ENCODE measurements at regions not wholly inside any gene's neighbourhood (a gene's known extent, or its start where the extent isn't known, plus 50 kb on each side); places are given as distances from the start of the nearest gene placed in this dataset.

DNA sequence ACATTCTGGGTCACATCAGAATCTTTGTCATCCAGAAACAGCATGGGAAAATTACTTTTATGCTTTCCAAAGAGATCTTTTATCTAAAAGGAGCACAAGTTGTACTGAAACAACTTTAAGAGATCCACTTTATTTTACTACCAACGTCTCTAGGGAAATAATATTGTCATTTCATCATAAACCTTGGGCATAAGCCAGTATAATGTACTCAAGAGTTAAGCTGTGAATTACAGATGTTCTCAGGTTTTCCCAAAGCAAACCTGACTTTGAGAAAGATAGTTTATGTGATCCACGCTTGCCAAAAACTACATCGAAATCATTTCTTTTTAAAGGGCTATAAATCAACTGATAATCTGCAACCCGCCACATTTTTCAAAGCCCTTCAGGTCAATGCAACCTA, 124.1 kb upstream of the CRBN start:
- TF ChIP-seq POLR2A (IDR thresholded peaks at IDR 0.05) = no peak
- TF ChIP-seq POLR2AphosphoS5 (IDR thresholded peaks at IDR 0.05) = no peak
